Stimulated activated naive CD4-positive, alpha-beta T cell (primary cell): ENCODE measurements at regions not wholly inside any gene's neighbourhood (a gene's known extent, or its start where the extent isn't known, plus 50 kb on each side); places are given as distances from the start of the nearest gene placed in this dataset.

ENCODE experiments used
- DNase-seq, 6 experiments: peaks; one replicate each; lab custom pipeline; 2025; lab: John Stamatoyannopoulos, UW

DNA sequence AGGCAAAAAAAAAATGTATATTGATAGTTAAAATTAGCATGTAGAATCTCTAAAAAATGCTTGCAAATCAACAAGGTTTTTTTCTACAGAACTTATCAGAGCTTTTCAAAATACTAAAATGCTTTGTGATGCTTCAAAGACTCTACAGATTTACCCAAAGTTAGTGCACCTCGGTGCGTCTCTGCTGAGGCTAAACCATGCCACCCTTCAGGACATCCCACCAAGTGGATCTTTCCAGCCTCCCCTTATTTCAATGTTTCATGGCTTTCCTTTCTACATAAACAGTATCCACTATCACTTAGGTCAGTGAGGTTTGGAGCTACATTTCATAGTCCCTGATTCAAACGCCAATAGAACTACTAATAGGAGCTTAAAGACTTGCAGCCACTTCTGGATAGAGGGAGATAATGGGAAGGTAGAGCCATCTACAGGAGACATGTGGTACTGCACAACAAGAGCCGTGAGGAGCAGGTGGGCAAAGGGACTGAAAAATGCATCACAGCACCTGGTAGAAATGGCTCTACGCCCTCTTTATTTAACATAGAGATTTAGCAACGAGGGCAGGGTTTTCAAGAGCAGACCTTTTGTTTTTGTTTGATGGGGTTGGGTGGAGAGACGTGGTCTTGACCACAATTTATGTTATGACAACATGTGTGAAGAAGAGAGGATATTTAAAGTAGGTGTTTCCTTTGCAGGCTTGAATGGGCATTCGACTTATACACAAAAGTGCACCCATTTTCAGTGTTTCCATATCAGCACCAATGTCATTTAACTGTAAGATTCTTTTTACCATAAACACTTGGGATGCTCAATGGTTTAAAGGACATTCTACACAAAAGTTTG lies 56.1 kb upstream of the SLC35G4 start:
- peak in 2 of 6 experiments; percentile 1 to 23 for DNase-seq

DNA sequence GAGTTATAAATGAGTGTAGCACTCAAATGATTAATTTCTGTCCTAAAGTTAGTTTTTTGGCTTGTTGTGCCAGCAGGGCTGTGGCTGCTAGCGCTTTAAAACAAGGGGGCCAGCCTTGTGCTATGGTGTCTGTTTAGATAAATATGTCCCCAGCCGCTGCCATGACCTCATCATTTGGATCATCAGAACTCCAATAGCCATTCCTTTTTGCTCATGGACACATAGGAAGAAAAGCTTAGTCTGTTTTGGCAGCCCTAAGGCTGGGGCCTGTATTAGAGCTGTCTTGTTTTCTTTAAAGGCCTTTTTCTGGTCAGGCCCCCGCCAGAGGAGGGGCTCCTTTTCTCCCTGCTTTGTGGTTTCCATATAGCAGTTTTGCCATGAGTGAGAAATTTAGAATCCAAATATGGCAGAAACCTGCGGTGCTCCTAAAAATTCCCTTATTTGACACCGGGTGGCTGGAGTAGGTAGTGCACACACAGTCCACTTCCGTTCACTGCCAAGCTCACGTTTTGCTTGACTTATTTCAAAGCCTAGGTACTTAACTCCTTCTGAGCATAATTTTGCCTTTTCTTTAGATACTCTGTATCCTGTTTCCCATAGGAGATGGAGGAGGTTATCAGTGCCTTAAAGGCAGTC lies 60.4 kb upstream of the SLC35G4 start:
- DNase-seq, result no peak

- DNase-seq, result no peak
Measured at GRCh38 chr18:11548396-11548795, 61.0 kb upstream of the SLC35G4 start.

- DNase-seq, result no peak
Measured at GRCh38 chr18:11544060-11544633, 65.2 kb upstream of the SLC35G4 start.

DNA sequence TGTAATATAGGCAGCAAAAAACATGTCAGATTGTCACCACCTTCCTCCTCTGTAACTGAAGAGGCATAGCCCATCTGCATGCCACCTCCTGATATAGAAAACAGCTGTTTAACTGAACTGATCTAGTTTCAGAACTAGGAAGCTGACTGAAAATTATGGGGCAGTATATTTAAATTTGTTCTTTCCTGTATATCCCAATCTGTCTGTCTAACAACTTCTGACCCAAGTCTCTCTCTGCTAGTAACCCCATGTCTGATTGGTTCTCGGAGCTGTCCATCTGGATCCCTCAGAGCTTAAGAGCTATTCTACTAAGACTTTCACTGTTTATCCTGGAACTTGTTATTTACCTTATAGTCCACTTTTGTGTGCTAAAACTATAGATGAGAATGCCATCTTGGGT lies 68.2 kb upstream of the SLC35G4 start:
- no peak for DNase-seq

DNA sequence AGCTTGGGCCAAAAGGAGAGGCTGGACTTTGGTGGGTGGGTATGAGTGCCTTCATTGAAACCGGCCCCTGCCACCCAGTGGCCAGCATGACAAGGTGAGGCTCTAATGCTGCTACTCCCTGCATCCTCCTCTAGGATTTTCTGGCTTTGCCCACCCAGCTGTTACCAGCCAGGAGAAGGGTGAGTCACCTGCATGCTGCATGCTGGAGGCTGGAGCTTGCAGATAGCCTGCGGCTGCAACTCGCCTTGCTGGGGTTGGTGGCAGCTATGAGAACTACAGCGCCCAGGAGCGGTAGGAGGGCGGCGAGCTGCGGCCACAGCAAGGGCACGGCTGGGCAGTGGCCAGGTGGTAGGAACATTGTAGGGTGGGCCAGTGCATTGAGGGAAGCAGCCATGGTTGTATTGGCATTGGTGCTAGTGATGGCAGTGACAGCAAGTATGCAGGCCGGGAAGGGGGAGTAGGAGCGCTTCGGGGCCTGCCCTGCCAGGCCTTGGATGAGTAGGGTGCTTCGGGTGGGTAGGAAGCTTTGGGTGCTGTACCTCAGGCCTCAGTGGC lies 75.4 kb upstream of the SLC35G4 start:
- no peak for DNase-seq

GRCh38 chr18:11533513-11533890 lies 75.9 kb upstream of the SLC35G4 start:
- DNase-seq, result no peak

GRCh38 chr18:11532758-11533512 lies 76.5 kb upstream of the SLC35G4 start:
- no peak for DNase-seq

DNA sequence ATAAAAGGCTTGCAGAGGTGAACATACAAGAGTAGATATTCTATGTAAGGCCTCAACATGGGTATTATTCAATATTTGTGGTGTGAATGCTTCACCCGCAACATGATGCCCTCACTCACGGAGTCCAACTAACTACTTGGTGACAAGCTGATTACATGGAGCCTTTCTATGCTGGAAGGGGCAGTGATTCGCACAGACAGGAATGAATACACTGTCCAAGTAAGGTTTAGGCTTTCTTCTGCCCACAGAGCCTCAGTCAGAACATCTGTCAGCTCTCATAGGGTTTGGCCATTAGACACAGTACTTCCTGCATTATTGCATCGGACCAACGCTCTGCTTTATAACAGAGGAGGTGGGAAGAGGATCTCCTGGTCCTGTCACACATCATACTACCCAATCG lies 80.3 kb upstream of the SLC35G4 start:
- DNase-seq, result no peak

DNA sequence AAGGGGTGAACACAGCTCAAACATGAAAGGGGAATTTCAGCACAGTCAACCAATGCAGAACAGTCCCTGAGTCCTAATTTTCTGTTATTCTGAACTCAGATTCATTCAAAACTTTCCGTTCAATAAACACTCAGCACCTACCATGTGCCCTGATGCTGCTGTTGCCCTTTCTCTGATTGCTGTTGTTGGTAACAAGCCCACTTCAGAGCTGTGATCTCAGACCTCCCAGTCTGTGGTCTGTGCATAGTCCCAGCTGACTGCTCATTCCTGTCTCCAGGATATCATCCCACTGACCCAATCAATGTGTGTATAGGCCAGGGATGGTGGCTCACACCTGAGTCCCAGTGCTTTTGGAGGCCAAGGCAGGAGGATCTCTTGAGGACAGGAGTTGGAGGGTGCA lies 82.7 kb upstream of the SLC35G4 start:
- DNase-seq, result no peak

- DNase-seq, result no peak
Measured at GRCh38 chr18:11523804-11524203, 85.6 kb upstream of the SLC35G4 start.

DNA sequence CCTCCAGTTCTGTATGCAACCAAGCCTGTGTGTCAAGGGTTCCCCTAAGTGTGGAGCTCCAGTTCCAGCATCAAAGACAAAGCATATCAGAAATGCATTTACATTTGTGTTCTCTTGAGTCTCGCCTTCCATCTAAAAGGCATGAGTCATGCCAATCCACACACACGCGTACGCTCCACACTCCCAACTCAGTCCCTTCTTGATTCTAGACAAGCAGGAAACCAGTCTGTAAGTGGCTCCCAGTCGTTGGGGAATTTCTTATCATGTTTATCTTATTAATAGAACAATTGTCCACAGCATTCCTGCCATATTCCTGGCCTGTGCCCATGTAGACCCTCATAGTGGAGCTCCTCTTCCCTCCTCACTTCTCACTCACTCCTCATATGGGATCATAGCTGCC lies 86.4 kb upstream of the SLC35G4 start:
- DNase-seq, result no peak

DNA sequence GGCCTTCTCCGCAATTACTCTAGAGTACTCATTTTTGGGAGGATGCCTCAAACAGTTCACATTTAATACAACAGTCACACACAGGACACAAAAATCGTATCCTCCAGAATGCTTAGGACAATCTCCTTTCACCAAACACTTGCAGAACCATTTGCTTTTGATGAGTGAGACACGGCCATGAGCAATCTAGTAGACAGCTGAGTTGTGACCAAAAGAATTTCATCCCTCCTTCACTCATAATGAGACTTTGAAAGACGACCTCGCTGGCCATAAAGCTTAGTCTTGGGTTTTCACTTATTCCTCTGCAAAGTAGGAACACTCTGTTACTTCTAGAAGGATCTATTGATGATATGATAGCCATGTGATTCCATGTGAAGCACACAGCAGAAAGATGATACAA lies 87.5 kb upstream of the SLC35G4 start:
- DNase-seq, result no peak

DNA sequence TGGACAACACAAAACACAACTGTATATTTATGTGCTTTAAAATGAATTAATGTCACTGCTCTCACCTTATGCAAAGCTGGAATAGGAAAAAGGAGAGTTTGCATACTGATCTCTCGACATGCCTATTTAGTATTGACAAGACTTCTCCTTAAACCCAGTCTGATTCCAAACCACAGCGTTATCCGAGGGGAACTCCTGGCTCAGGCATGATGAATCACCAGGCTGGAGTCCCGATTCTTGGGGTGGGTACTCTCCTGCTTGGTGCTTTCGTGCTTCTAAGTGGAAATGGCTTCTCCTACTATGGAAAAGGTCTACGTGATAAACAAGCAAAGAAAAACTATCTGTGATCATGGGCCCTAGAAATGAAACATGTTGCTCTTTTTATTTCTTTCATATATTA lies 88.9 kb upstream of the SLC35G4 start:
- DNase-seq, result no peak

DNA sequence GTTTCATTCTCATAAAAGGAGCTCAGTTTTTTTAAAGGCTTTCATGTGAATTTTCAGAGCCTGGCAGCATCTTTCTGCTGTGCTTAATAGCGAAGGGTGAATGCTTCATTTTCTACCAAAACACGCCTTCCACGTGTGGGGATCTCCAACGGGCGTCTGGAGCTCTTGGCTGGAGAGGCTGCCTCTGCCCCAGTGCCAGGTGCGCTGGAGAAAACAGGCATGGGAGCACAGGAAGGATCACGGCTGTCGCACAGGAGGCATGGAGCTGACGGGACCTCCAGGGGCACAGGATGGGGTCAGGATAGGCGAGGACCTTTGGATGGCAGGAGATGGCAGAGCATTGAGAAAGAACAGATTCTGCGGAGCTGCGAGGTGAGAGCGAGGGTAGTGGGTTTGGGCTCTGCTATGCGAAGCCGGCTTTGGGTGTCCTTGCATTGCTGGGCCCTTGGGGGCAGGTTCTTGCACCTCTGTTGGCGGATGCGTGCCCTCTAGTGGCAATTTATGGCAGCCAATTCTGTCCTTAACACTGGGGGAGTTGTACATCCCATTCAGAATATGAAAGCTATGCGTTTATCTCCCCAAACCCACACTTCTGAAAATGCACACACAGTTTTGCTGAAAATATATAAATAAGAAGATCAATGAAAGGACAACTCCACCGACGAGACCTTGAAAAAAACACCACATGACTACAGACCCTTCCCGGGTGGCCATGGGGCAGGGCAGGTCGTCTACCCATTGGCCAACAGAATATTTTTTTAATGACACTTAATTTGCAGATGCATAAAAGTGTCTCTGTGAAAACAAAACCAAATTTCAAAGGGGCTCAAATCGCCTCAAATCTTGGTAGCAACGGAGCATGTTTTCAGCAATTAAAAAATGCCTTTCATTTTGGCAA lies 90.4 kb upstream of the SLC35G4 start:
- DNase-seq, result peak in 1 of 6 experiments; percentile 1

DNA sequence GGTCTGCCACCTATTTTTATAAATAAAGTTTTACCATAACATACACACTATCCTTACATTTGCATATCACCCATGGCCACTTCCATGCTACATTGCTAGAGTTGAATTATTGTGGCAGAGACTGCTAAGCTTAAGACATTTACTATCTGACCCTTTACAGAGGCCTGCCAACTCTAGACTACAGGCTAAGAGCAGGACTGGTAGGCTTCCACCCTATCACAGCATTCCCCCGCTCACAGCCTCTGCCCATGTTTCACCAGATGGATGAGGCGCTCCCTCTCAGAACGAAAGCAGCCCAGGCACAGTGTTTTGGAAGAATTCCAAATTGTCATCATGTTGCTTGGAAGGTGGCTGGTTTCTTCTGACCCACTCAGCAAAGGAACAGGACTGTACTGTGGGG lies 91.7 kb upstream of the SLC35G4 start:
- DNase-seq, result no peak

- no peak for DNase-seq
Measured at GRCh38 chr18:11516751-11517503, 92.5 kb upstream of the SLC35G4 start.

DNA sequence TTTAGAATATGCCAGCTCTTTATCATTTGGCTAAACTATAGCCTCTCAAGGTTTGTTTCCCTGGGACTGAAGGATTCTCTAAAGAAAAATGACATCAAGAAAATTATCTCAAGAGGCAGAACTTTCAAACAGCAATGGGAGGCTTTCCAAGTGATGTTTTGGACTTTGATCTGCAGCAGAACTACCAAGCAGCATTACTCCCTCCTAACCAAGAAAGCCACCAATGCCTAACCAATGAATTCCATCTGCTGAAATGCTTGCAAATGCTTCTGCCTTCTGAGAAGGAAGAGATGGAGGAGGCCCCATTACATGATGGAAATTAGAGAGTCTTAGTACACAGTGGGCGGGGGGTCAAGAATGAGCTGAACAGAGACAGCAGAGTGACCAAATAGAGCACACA lies 95.1 kb upstream of the SLC35G4 start:
- DNase-seq, result no peak

DNA sequence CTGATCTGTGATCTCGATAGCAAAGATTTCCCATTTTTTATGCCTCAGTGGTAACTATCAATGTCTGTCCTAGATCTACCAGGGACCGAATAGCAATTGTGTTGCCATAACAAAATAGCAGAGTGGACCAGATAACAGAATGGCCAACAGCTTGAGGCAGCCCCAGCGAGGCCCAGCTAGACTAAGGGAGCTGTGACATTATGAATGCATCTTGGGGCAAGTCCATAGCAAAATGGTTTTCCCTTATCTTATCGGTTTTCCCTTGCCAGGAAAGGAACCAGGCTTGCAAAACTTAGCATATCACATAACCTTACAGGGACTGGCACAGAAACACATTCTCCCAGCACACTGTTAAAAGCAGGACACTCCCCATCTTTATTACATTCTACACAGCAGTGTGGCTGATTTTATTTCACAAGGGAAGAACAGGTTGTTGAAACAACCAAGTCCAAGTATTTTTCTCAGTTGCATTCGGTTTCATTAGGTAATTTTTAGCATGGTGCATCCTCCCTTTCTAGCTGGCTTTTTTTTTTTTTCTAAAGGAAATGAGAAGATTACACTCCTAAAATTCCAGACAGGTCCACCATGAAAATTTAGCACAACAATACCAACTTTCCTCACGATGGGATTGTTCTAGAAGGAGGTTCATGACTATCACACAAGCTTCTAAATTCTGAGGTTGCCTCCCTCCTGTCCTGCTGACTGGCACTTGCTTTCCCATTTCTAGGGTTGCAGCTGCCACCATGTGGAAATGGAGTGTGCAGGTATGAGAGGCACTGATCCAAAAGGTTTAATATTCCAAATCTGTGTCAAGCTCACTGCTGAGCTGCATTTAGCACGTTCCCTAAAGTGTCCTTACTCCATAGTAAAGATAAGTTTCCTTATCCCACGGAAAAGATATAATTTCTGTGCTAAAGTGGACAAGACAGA lies 97.0 kb upstream of the SLC35G4 start:
- DNase-seq, result no peak
